ENCODE measurements at regions not wholly inside any gene's neighbourhood (a gene's known extent, or its start where the extent isn't known, plus 50 kb on each side); places are given as distances from the start of the nearest gene placed in this dataset.

DNA sequence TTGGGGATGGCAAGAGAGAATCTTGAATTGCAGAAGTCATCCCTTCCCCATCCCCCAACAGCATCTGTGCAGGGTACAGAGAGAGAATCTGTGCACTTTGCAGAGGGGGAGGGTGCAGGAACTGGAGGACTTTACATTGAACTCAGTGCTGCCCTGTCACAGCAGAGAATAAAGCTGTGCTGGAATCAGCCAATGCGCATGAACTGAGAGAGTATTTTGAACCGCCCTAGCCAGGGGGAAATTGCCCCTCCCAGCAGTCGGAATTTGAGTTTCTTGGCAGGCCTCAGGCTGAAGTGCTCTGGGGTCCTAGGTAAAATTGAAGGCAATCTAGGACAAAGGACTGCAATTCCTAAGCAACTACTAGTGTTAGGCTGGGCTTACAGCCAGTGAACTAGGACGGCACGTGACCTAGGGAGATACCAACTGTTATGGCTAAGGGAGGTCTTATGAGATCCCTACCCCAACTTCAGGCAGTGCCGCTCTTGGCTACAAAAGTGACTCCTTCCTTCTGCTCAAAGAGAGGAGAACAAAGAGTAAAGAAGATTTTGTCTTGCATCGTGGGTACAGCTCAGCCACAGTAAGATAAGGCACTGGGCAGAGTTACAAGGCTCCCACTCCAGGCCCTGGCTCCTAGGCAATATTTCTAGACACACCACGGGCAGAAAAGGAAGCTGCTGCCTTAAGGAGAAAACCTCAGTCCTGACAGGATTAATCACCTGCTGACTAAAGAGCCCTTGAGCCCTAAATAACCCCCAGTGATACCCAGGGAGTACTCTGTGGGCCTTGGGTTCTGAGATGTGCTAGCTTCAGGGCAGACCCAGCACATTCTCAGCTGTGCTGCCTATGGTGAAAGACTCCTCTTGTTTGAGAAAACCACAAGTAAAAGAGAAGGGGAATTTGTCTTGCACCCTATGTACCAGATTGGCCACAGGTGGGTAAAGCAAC, 300.5 kb upstream of the ALCAM start:
- H3K4me3 ChIP-seq (ENCODE audit: low read depth, low read length): no peak overlapping the region
- no peak for DNase-seq (ENCODE audit: low read depth)
- TF ChIP-seq POLR2A (IDR thresholded peaks at IDR 0.05; ENCODE audit: extremely low read depth, insufficient read length) (no peak), MAX (IDR thresholded peaks at IDR 0.05; ENCODE audit: low read depth, low read length) (no peak), CTCF (IDR thresholded peaks at IDR 0.05; ENCODE audit: low read depth, low read length) (no peak)

- no peak for DNase-seq (ENCODE audit: low read depth)
- no peak for TF ChIP-seq CTCF (IDR thresholded peaks at IDR 0.05; ENCODE audit: low read depth, low read length)
- TF ChIP-seq MAX (IDR thresholded peaks at IDR 0.05; ENCODE audit: low read depth, low read length): no peak
- TF ChIP-seq POLR2A (IDR thresholded peaks at IDR 0.05; ENCODE audit: extremely low read depth, insufficient read length): no peak
- no peak for TF ChIP-seq MYC (IDR thresholded peaks at IDR 0.05; ENCODE audit: low read depth, low read length)
- H3K4me3 ChIP-seq (ENCODE audit: low read depth, low read length): no peak overlapping the region
These were observed 299.3 kb upstream of the ALCAM start for GRCh38 chr3:105067361-105067760.

GRCh38 chr3:105077060-105077822, 289.5 kb upstream of the ALCAM start:
- H3K4me3 ChIP-seq (ENCODE audit: low read depth, low read length): no peak overlapping the region
- no peak for TF ChIP-seq POLR2A (IDR thresholded peaks at IDR 0.05; ENCODE audit: extremely low read depth, insufficient read length)
- TF ChIP-seq MYC (IDR thresholded peaks at IDR 0.05; ENCODE audit: low read depth, low read length): no peak
- no peak for TF ChIP-seq MAX (IDR thresholded peaks at IDR 0.05; ENCODE audit: low read depth, low read length)
- no peak for TF ChIP-seq CTCF (IDR thresholded peaks at IDR 0.05; ENCODE audit: low read depth, low read length)
- no peak for DNase-seq (ENCODE audit: low read depth)

GRCh38 chr3:105083945-105084344, 282.8 kb upstream of the ALCAM start:
- no peak for DNase-seq (ENCODE audit: low read depth)
- TF ChIP-seq MYC (IDR thresholded peaks at IDR 0.05; ENCODE audit: low read depth, low read length) (no peak), POLR2A (IDR thresholded peaks at IDR 0.05; ENCODE audit: extremely low read depth, insufficient read length) (no peak), MAX (IDR thresholded peaks at IDR 0.05; ENCODE audit: low read depth, low read length) (no peak), CTCF (IDR thresholded peaks at IDR 0.05; ENCODE audit: low read depth, low read length) (no peak)
- H3K4me3 ChIP-seq (ENCODE audit: low read depth, low read length): no peak overlapping the region

- no peak for TF ChIP-seq CTCF (IDR thresholded peaks at IDR 0.05; ENCODE audit: low read depth, low read length)
- TF ChIP-seq MAX (IDR thresholded peaks at IDR 0.05; ENCODE audit: low read depth, low read length): no peak
- TF ChIP-seq MYC (IDR thresholded peaks at IDR 0.05; ENCODE audit: low read depth, low read length): no peak
- no peak for TF ChIP-seq POLR2A (IDR thresholded peaks at IDR 0.05; ENCODE audit: extremely low read depth, insufficient read length)
- H3K4me3 ChIP-seq (ENCODE audit: low read depth, low read length): no peak overlapping the region
- no peak for DNase-seq (ENCODE audit: low read depth)
These were observed 281.2 kb upstream of the ALCAM start for GRCh38 chr3:105085506-105085905.

Data from NB4 (cell line).